ENCODE measurements at regions not wholly inside any gene's neighbourhood (a gene's known extent, or its start where the extent isn't known, plus 50 kb on each side); places are given as distances from the start of the nearest gene placed in this dataset.

GRCh38 chr12:20024194-20024593 is 344.1 kb upstream of the PDE3A start:
- Histone ChIP-seq H3K27ac (no peak overlapping the region), H3K27me3 (replicated peaks) (no peaks in the 10 kb centered on the region), H3K4me3 (ENCODE audit: low read depth, low read length) (no peak overlapping the region), H3K36me3 (replicated peaks) (no peaks in the 10 kb centered on the region)
- in situ Hi-C loops (cut with HindIII; ENCODE audit: low pct_ligation_motif_present, low sequenced_read_pairs), result no loop called here
- no peak for DNase-seq
- no peak for TF ChIP-seq CTCF (IDR thresholded peaks at IDR 0.05; ENCODE audit: low read depth, low read length, missing control alignments)

- no peak overlapping the region for H3K4me3 ChIP-seq (ENCODE audit: low read depth, low read length)
- H3K27me3 ChIP-seq (replicated peaks), result no peaks in the 10 kb centered on the region
- in situ Hi-C loops (cut with HindIII; ENCODE audit: low pct_ligation_motif_present, low sequenced_read_pairs), result no loop called here
- TF ChIP-seq CTCF (IDR thresholded peaks at IDR 0.05; ENCODE audit: low read depth, low read length, missing control alignments), result no peak
- no peak overlapping the region for H3K27ac ChIP-seq
- no peaks in the 10 kb centered on the region for H3K36me3 ChIP-seq (replicated peaks)
- no peak for DNase-seq
Observed at GRCh38 chr12:20028033-20028432, 340.3 kb upstream of the PDE3A start.

- DNase-seq, result no peak
- in situ Hi-C loops (cut with HindIII; ENCODE audit: low pct_ligation_motif_present, low sequenced_read_pairs), result no loop called here
- TF ChIP-seq CTCF (IDR thresholded peaks at IDR 0.05; ENCODE audit: low read depth, low read length, missing control alignments), result no peak
- Histone ChIP-seq H3K36me3 (replicated peaks) (no peaks in the 10 kb centered on the region), H3K27ac (no peak overlapping the region), H3K27me3 (replicated peaks) (no peaks in the 10 kb centered on the region), H3K4me3 (ENCODE audit: low read depth, low read length) (no peak overlapping the region)
Observed at GRCh38 chr12:20030826-20031225, 337.5 kb upstream of the PDE3A start.

GRCh38 chr12:20039562-20039961 is 328.8 kb upstream of the PDE3A start:
- in situ Hi-C loops (cut with HindIII; ENCODE audit: low pct_ligation_motif_present, low sequenced_read_pairs), result no loop called here
- TF ChIP-seq CTCF (IDR thresholded peaks at IDR 0.05; ENCODE audit: low read depth, low read length, missing control alignments), result no peak
- no peak overlapping the region for H3K4me3 ChIP-seq (ENCODE audit: low read depth, low read length)
- H3K27me3 ChIP-seq (replicated peaks), result no peaks in the 10 kb centered on the region
- no peak for DNase-seq
- H3K27ac ChIP-seq, result no peak overlapping the region
- no peaks in the 10 kb centered on the region for H3K36me3 ChIP-seq (replicated peaks)

GRCh38 chr12:20040184-20040583 is 328.2 kb upstream of the PDE3A start:
- in situ Hi-C loops (cut with HindIII; ENCODE audit: low pct_ligation_motif_present, low sequenced_read_pairs), result no loop called here
- DNase-seq, result no peak
- Histone ChIP-seq H3K27me3 (replicated peaks) (no peaks in the 10 kb centered on the region), H3K27ac (no peak overlapping the region), H3K36me3 (replicated peaks) (no peaks in the 10 kb centered on the region), H3K4me3 (ENCODE audit: low read depth, low read length) (no peak overlapping the region)
- TF ChIP-seq CTCF (IDR thresholded peaks at IDR 0.05; ENCODE audit: low read depth, low read length, missing control alignments), result no peak

- TF ChIP-seq CTCF (IDR thresholded peaks at IDR 0.05; ENCODE audit: low read depth, low read length, missing control alignments), result no peak
- H3K36me3 ChIP-seq (replicated peaks), result no peaks in the 10 kb centered on the region
- H3K27me3 ChIP-seq (replicated peaks), result no peaks in the 10 kb centered on the region
- DNase-seq, result peak; percentile 3
- no peak overlapping the region for H3K27ac ChIP-seq
- in situ Hi-C loops (cut with HindIII; ENCODE audit: low pct_ligation_motif_present, low sequenced_read_pairs), result no loop called here
- H3K4me3 ChIP-seq (ENCODE audit: low read depth, low read length), result no peak overlapping the region
Observed at GRCh38 chr12:20040831-20041230, 327.5 kb upstream of the PDE3A start.

Data from brain microvascular endothelial cell (primary cell).